ENCODE measurements at regions not wholly inside any gene's neighbourhood (a gene's known extent, or its start where the extent isn't known, plus 50 kb on each side); places are given as distances from the start of the nearest gene placed in this dataset.

GRCh38 chr11:122235615-122236014 is 119.6 kb upstream of the BLID start:
- peak; percentile 95 for DNase-seq (ENCODE audit: low read depth)
- TF ChIP-seq, protein P1, sequence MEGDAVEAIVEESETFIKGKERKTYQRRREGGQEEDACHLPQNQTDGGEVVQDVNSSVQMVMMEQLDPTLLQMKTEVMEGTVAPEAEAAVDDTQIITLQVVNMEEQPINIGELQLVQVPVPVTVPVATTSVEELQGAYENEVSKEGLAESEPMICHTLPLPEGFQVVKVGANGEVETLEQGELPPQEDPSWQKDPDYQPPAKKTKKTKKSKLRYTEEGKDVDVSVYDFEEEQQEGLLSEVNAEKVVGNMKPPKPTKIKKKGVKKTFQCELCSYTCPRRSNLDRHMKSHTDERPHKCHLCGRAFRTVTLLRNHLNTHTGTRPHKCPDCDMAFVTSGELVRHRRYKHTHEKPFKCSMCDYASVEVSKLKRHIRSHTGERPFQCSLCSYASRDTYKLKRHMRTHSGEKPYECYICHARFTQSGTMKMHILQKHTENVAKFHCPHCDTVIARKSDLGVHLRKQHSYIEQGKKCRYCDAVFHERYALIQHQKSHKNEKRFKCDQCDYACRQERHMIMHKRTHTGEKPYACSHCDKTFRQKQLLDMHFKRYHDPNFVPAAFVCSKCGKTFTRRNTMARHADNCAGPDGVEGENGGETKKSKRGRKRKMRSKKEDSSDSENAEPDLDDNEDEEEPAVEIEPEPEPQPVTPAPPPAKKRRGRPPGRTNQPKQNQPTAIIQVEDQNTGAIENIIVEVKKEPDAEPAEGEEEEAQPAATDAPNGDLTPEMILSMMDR (conservative IDR thresholded peaks at IDR 0.05; ENCODE audit: control insufficient read depth, insufficient read depth, low read depth, low read length) = no peak
- no peak overlapping the region for H3K4me3 ChIP-seq (ENCODE audit: control insufficient read depth, low read depth, low read length)

DNA sequence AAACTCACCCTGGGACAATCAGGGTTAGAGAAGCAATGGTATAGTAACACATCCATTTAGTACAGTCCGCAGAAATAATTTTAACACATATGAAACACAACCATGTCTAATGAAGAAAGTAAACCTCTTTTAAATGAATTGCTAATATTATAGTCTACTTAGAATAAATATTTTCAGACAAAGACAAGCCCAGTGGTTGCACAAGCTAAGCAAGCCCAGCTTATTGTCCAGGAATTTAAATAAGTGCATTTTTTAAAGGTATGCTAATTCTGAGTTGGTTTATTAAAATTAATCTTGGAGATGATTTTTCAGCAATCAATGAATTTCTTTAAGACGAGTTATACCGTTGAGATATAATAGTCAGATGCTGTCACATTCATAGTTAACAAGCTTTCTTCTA is 118.8 kb upstream of the BLID start:
- TF ChIP-seq, protein P1 (conservative IDR thresholded peaks at IDR 0.05; ENCODE audit: control insufficient read depth, insufficient read depth, low read depth, low read length) = no peak
- no peak for DNase-seq (ENCODE audit: low read depth)
- H3K4me3 ChIP-seq (ENCODE audit: control insufficient read depth, low read depth, low read length) = no peak overlapping the region

DNA sequence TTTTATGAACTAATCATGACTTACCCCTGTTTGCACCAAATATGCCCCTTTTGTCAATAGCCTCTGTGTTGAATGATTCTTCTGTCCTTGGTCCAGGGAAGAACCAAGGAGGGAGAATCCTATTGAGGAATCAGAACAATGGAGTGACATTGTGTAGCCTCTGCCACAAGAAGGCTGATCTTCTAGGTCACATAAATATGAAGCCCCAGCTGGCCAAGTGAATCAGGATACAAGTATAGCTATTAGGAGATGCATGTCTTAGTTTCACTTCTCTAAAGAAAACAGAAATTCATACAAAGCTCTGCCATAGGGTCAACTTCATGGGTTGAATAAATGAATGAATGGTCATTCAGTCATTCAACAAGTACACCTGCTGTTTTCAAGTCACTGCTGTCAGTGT is 118.2 kb upstream of the BLID start:
- TF ChIP-seq, protein P1 (conservative IDR thresholded peaks at IDR 0.05; ENCODE audit: control insufficient read depth, insufficient read depth, low read depth, low read length) = no peak
- DNase-seq (ENCODE audit: low read depth) = no peak
- H3K4me3 ChIP-seq (ENCODE audit: control insufficient read depth, low read depth, low read length) = no peak overlapping the region

DNA sequence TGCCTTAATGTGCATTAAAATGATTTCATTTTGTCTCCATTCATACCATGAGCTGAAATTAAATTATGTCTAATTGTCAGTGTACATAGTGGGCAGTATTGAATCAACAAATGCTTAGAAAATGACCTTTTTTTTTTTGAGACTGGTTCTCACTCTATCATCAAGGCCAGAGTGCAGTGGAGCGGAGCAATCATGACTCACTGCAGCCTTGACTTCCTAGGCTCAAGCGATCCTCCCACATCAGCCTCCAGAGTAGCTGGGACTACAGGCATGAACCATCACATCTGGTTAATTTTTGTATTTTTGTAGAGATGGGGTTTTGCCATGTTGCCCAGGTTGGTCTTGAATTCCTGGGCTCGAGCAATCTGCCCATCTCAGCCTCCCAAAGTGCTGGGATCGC is 117.0 kb upstream of the BLID start:
- no peak overlapping the region for H3K4me3 ChIP-seq (ENCODE audit: control insufficient read depth, low read depth, low read length)
- TF ChIP-seq, protein P1 (conservative IDR thresholded peaks at IDR 0.05; ENCODE audit: control insufficient read depth, insufficient read depth, low read depth, low read length) = no peak
- DNase-seq (ENCODE audit: low read depth) = no peak

DNA sequence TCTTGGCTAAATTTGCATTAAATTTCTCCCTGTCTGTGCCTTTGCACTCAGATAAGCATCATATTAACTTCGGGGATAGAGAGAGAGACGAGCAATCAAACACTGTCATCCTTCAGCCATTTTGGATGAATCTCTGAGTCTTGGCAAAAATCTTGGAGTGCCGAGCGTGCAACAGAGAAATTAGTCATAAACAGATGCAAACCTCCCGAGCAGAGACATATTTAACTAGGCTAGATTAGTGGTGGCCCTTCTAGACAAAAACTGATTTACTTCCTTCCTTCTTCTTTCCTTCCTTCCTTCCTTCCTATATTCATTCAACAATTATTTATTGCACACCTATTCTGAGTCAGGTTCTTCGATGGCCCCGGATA is 114.4 kb upstream of the BLID start:
- peak; percentile 85 for DNase-seq (ENCODE audit: low read depth)
- TF ChIP-seq, protein P1 (conservative IDR thresholded peaks at IDR 0.05; ENCODE audit: control insufficient read depth, insufficient read depth, low read depth, low read length) = no peak
- no peak overlapping the region for H3K4me3 ChIP-seq (ENCODE audit: control insufficient read depth, low read depth, low read length)

DNA sequence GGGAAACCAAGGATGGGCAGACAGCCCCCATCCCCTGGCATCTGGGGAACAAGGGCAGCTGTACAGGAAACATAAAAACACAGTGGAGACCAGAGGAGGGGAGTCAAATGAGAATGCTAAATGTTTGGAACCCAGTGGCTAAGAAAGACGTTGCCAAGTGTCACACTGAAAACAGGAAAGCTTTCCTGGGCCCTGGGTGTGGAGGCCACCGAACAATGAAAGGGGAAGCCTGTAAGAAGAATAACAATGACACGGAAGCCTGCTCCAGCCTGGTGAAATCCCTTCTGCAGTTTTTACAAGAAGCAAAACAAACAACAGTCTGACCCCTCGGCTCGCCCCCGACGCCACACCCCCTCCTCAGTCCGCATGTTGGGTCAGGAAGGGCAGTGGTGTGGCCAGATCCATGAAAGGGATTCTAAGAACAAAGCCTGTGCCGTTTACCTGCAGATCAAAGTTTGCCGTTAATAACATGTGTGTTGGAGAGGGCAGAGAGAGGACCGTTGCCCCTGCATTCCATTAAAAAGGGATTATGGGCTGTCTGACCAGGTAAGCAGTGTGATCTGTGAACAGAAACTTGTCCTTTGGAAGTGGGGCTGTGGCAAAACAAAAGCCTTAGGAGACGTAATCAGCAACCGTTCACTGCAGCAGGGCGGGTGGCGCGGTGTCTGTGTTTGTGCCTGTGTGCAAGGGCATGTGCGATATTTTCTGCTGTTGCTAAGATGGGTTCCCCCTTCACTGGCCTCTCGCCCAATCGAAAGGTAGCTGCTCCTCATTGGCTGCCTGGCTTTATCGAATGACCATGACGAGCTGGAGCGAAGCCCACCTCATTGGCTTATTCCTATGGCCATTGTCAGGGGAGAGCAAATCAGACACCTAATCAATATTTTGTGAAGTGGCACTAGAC is 113.7 kb upstream of the BLID start:
- no peak for DNase-seq (ENCODE audit: low read depth)
- H3K4me3 ChIP-seq (ENCODE audit: control insufficient read depth, low read depth, low read length) = no peak overlapping the region
- TF ChIP-seq, protein P1 (conservative IDR thresholded peaks at IDR 0.05; ENCODE audit: control insufficient read depth, insufficient read depth, low read depth, low read length) = no peak

Measured in fibroblast of mammary gland (primary cell).